ENCODE measurements at regions not wholly inside any gene's neighbourhood (a gene's known extent, or its start where the extent isn't known, plus 50 kb on each side); places are given as distances from the start of the nearest gene placed in this dataset.

- H3K9me3 ChIP-seq (ENCODE audit: control insufficient read depth, insufficient read depth, low read depth, low read length), result no peaks in the 10 kb centered on the region
- no peak overlapping the region for H3K4me3 ChIP-seq (ENCODE audit: low read depth, low read length)
- no peaks in the 10 kb centered on the region for H3K36me3 ChIP-seq (ENCODE audit: control insufficient read depth in 2 of 2, insufficient read depth in 1 of 2, low read length in 2 of 2)
- ChIA-PET POLR2A (no interaction called here), CTCF (no interaction called here)
- TF ChIP-seq ZNF133 (tag by site-specific recombination; IDR thresholded peaks at IDR 0.05), result no peak
- TF ChIP-seq, protein P1, sequence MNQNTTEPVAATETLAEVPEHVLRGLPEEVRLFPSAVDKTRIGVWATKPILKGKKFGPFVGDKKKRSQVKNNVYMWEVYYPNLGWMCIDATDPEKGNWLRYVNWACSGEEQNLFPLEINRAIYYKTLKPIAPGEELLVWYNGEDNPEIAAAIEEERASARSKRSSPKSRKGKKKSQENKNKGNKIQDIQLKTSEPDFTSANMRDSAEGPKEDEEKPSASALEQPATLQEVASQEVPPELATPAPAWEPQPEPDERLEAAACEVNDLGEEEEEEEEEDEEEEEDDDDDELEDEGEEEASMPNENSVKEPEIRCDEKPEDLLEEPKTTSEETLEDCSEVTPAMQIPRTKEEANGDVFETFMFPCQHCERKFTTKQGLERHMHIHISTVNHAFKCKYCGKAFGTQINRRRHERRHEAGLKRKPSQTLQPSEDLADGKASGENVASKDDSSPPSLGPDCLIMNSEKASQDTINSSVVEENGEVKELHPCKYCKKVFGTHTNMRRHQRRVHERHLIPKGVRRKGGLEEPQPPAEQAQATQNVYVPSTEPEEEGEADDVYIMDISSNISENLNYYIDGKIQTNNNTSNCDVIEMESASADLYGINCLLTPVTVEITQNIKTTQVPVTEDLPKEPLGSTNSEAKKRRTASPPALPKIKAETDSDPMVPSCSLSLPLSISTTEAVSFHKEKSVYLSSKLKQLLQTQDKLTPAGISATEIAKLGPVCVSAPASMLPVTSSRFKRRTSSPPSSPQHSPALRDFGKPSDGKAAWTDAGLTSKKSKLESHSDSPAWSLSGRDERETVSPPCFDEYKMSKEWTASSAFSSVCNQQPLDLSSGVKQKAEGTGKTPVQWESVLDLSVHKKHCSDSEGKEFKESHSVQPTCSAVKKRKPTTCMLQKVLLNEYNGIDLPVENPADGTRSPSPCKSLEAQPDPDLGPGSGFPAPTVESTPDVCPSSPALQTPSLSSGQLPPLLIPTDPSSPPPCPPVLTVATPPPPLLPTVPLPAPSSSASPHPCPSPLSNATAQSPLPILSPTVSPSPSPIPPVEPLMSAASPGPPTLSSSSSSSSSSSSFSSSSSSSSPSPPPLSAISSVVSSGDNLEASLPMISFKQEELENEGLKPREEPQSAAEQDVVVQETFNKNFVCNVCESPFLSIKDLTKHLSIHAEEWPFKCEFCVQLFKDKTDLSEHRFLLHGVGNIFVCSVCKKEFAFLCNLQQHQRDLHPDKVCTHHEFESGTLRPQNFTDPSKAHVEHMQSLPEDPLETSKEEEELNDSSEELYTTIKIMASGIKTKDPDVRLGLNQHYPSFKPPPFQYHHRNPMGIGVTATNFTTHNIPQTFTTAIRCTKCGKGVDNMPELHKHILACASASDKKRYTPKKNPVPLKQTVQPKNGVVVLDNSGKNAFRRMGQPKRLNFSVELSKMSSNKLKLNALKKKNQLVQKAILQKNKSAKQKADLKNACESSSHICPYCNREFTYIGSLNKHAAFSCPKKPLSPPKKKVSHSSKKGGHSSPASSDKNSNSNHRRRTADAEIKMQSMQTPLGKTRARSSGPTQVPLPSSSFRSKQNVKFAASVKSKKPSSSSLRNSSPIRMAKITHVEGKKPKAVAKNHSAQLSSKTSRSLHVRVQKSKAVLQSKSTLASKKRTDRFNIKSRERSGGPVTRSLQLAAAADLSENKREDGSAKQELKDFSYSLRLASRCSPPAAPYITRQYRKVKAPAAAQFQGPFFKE (tag by site-specific recombination; IDR thresholded peaks at IDR 0.05; ENCODE audit: borderline replicate concordance), result no peak
- no peak for TF ChIP-seq BCL11B (tag by site-specific recombination; IDR thresholded peaks at IDR 0.05; ENCODE audit: low read depth)
- no peak for TF ChIP-seq ZSCAN16 (tag by site-specific recombination; IDR thresholded peaks at IDR 0.05)
- TF ChIP-seq ZNF23 (tag by site-specific recombination; IDR thresholded peaks at IDR 0.05; ENCODE audit: borderline replicate concordance), result no peak
- TF ChIP-seq SP7 (tag by site-specific recombination; IDR thresholded peaks at IDR 0.05), result no peak
- TF ChIP-seq ZNF624 (tag by site-specific recombination; IDR thresholded peaks at IDR 0.05), result no peak
- TF ChIP-seq ZNF341 (tag by site-specific recombination; IDR thresholded peaks at IDR 0.05; ENCODE audit: low read depth), result no peak
- TF ChIP-seq ZNF423 (tag by site-specific recombination; IDR thresholded peaks at IDR 0.05), result no peak
- no peak for TF ChIP-seq ZNF843 (tag by site-specific recombination; IDR thresholded peaks at IDR 0.05)
- TF ChIP-seq ZFP37 (tag by site-specific recombination; IDR thresholded peaks at IDR 0.05), result no peak
- no peak for TF ChIP-seq ZNF366 (tag by site-specific recombination; conservative IDR thresholded peaks at IDR 0.05)
- no peak for TF ChIP-seq ZNF24 (tag by site-specific recombination; IDR thresholded peaks at IDR 0.05)
- TF ChIP-seq ZNF791 (tag by site-specific recombination; IDR thresholded peaks at IDR 0.05), result no peak
- TF ChIP-seq ZNF211 (tag by site-specific recombination; IDR thresholded peaks at IDR 0.05; ENCODE audit: low read depth), result no peak
- no peak for TF ChIP-seq ZSCAN23 (tag by site-specific recombination; IDR thresholded peaks at IDR 0.05)
- no peak for TF ChIP-seq ZNF555 (tag by site-specific recombination; conservative IDR thresholded peaks at IDR 0.05)
- TF ChIP-seq ZNF747 (tag by site-specific recombination; IDR thresholded peaks at IDR 0.05), result no peak
- no peak overlapping the region for H3K27ac ChIP-seq (ENCODE audit: extremely low read depth, low read depth, low read length)
- H3K4me1 ChIP-seq (ENCODE audit: control insufficient read depth, insufficient read depth, low read length), result no peaks in the 10 kb centered on the region
Observed at GRCh38 chr5:178786417-178786816, 56.0 kb upstream of the ZNF354A start.

DNA sequence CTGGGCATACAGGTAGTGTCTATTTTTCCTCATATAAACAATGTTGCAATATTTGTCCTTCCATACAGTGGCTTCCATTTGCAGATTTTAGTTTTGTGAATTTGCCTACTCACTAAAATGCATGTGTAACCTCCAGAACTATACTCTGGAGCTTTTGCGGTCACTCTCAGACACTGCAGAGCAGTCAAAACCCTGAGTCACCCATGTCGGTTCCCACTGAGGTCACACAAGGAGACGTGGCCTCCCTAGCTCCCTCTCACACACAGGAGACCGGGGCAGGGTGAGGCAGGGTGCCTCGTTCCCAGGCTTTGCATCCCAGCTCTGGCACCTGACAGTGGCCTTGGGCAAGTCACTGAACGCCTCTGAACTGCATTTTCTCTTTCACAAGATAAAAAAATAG is 55.5 kb upstream of the ZNF354A start:
- POLR2A ChIA-PET, result no interaction called here
- H3K4me3 ChIP-seq (ENCODE audit: low read depth, low read length), result no peak overlapping the region
- H3K36me3 ChIP-seq (ENCODE audit: control insufficient read depth in 2 of 2, insufficient read depth in 1 of 2, low read length in 2 of 2), result no peaks in the 10 kb centered on the region
- H3K9me3 ChIP-seq (ENCODE audit: control insufficient read depth, insufficient read depth, low read depth, low read length), result no peaks in the 10 kb centered on the region
- no peak for TF ChIP-seq ZNF600 (tag by site-specific recombination; IDR thresholded peaks at IDR 0.05)
- TF ChIP-seq ZNF248 (tag by site-specific recombination; IDR thresholded peaks at IDR 0.05), result no peak
- TF ChIP-seq ZFP69B (tag by site-specific recombination; IDR thresholded peaks at IDR 0.05), result no peak
- no peak for TF ChIP-seq ZFHX2 (tag by site-specific recombination; conservative IDR thresholded peaks at IDR 0.05)
- no peak for TF ChIP-seq YY1 (tag by site-specific recombination; IDR thresholded peaks at IDR 0.05)
- TF ChIP-seq ZBTB17 (tag by site-specific recombination; IDR thresholded peaks at IDR 0.05), result no peak
- no peak for TF ChIP-seq IKZF3 (tag by site-specific recombination; IDR thresholded peaks at IDR 0.05)
- TF ChIP-seq GLIS2 (tag by site-specific recombination; IDR thresholded peaks at IDR 0.05), result no peak
- no peak overlapping the region for H3K27ac ChIP-seq (ENCODE audit: extremely low read depth, low read depth, low read length)
- CTCF ChIA-PET, result no interaction called here
- H3K4me1 ChIP-seq (ENCODE audit: control insufficient read depth, insufficient read depth, low read length), result no peaks in the 10 kb centered on the region
